ENCODE measurements at regions not wholly inside any gene's neighbourhood (a gene's known extent, or its start where the extent isn't known, plus 50 kb on each side); places are given as distances from the start of the nearest gene placed in this dataset.

GRCh38 chr11:131005829-131006228 lies 89.5 kb upstream of the SNX19 start:
- no peak for DNase-seq
- no peaks in the 10 kb centered on the region for H3K9me3 ChIP-seq (ENCODE audit: control insufficient read depth, low read depth, low read length)
- no peak overlapping the region for H3K4me3 ChIP-seq (ENCODE audit: low read length)
- 100% methylated on average over 2 of the region's 3 CpGs for WGBS (ENCODE audit: insufficient coverage, low lambda C conversion rate)
- no peaks in the 10 kb centered on the region for H3K4me1 ChIP-seq (ENCODE audit: control insufficient read depth, insufficient read depth, low read length)
- H3K27me3 ChIP-seq (ENCODE audit: control insufficient read depth, insufficient read depth, low read length), result no peaks in the 10 kb centered on the region
- no peaks in the 10 kb centered on the region for H3K36me3 ChIP-seq (ENCODE audit: control insufficient read depth, insufficient read depth, low read length)
- no peak overlapping the region for H3K27ac ChIP-seq (ENCODE audit: low read length)

- WGBS (ENCODE audit: insufficient coverage, low lambda C conversion rate), result no CpG with 5 or more reads among the region's 1 CpG
- Histone ChIP-seq H3K4me3 (ENCODE audit: low read length) (no peak overlapping the region), H3K9me3 (ENCODE audit: control insufficient read depth, low read depth, low read length) (no peaks in the 10 kb centered on the region), H3K27ac (ENCODE audit: low read length) (no peak overlapping the region), H3K27me3 (ENCODE audit: control insufficient read depth, insufficient read depth, low read length) (no peaks in the 10 kb centered on the region), H3K36me3 (ENCODE audit: control insufficient read depth, insufficient read depth, low read length) (no peaks in the 10 kb centered on the region), H3K4me1 (ENCODE audit: control insufficient read depth, insufficient read depth, low read length) (no peaks in the 10 kb centered on the region)
- DNase-seq, result no peak
Observed at GRCh38 chr11:131025020-131025419, 108.7 kb upstream of the SNX19 start.

- no CpG with 5 or more reads among the region's 7 CpGs for WGBS (ENCODE audit: insufficient coverage, low lambda C conversion rate)
- Histone ChIP-seq H3K36me3 (ENCODE audit: control insufficient read depth, insufficient read depth, low read length) (no peaks in the 10 kb centered on the region), H3K27ac (ENCODE audit: low read length) (no peak overlapping the region), H3K4me1 (ENCODE audit: control insufficient read depth, insufficient read depth, low read length) (no peaks in the 10 kb centered on the region), H3K9me3 (ENCODE audit: control insufficient read depth, low read depth, low read length) (no peaks in the 10 kb centered on the region), H3K27me3 (ENCODE audit: control insufficient read depth, insufficient read depth, low read length) (no peaks in the 10 kb centered on the region), H3K4me3 (ENCODE audit: low read length) (no peak overlapping the region)
- DNase-seq, result no peak
Observed at GRCh38 chr11:131025421-131026125, 109.3 kb upstream of the SNX19 start.

GRCh38 chr11:131027491-131027890 lies 111.2 kb upstream of the SNX19 start:
- Histone ChIP-seq H3K4me1 (ENCODE audit: control insufficient read depth, insufficient read depth, low read length) (no peaks in the 10 kb centered on the region), H3K27me3 (ENCODE audit: control insufficient read depth, insufficient read depth, low read length) (no peaks in the 10 kb centered on the region), H3K9me3 (ENCODE audit: control insufficient read depth, low read depth, low read length) (no peaks in the 10 kb centered on the region), H3K27ac (ENCODE audit: low read length) (no peak overlapping the region), H3K4me3 (ENCODE audit: low read length) (no peak overlapping the region), H3K36me3 (ENCODE audit: control insufficient read depth, insufficient read depth, low read length) (no peaks in the 10 kb centered on the region)
- WGBS (ENCODE audit: insufficient coverage, low lambda C conversion rate), result no CpG with 5 or more reads among the region's 2 CpGs
- DNase-seq, result no peak

- DNase-seq, result no peak
- no CpG with 5 or more reads among the region's 5 CpGs for WGBS (ENCODE audit: insufficient coverage, low lambda C conversion rate)
- Histone ChIP-seq H3K9me3 (ENCODE audit: control insufficient read depth, low read depth, low read length) (no peaks in the 10 kb centered on the region), H3K27ac (ENCODE audit: low read length) (no peak overlapping the region), H3K4me1 (ENCODE audit: control insufficient read depth, insufficient read depth, low read length) (no peaks in the 10 kb centered on the region), H3K27me3 (ENCODE audit: control insufficient read depth, insufficient read depth, low read length) (no peaks in the 10 kb centered on the region), H3K36me3 (ENCODE audit: control insufficient read depth, insufficient read depth, low read length) (no peaks in the 10 kb centered on the region), H3K4me3 (ENCODE audit: low read length) (no peak overlapping the region)
Observed at GRCh38 chr11:131033151-131033651, 116.9 kb upstream of the SNX19 start.

- H3K4me3 ChIP-seq (ENCODE audit: low read length), result no peak overlapping the region
- H3K9me3 ChIP-seq (ENCODE audit: control insufficient read depth, low read depth, low read length), result no peaks in the 10 kb centered on the region
- H3K27ac ChIP-seq (ENCODE audit: low read length), result no peak overlapping the region
- DNase-seq, result no peak
- WGBS (ENCODE audit: insufficient coverage, low lambda C conversion rate), result 89% methylated on average over 3 of the region's 5 CpGs
- no peaks in the 10 kb centered on the region for H3K27me3 ChIP-seq (ENCODE audit: control insufficient read depth, insufficient read depth, low read length)
- no peaks in the 10 kb centered on the region for H3K4me1 ChIP-seq (ENCODE audit: control insufficient read depth, insufficient read depth, low read length)
- no peaks in the 10 kb centered on the region for H3K36me3 ChIP-seq (ENCODE audit: control insufficient read depth, insufficient read depth, low read length)
Observed at GRCh38 chr11:131036514-131036913, 120.2 kb upstream of the SNX19 start.

- DNase-seq, result no peak
- 100% methylated on average over 1 of the region's 7 CpGs for WGBS (ENCODE audit: insufficient coverage, low lambda C conversion rate)
Observed at GRCh38 chr11:131037873-131038272, 121.6 kb upstream of the SNX19 start.

GRCh38 chr11:131038597-131038996 lies 122.3 kb upstream of the SNX19 start:
- no peaks in the 10 kb centered on the region for H3K36me3 ChIP-seq (ENCODE audit: control insufficient read depth, insufficient read depth, low read length)
- WGBS (ENCODE audit: insufficient coverage, low lambda C conversion rate), result no CpG with 5 or more reads among the region's 5 CpGs
- no peak overlapping the region for H3K4me3 ChIP-seq (ENCODE audit: low read length)
- no peak for DNase-seq
- H3K27ac ChIP-seq (ENCODE audit: low read length), result no peak overlapping the region
- H3K4me1 ChIP-seq (ENCODE audit: control insufficient read depth, insufficient read depth, low read length), result no peaks in the 10 kb centered on the region
- H3K9me3 ChIP-seq (ENCODE audit: control insufficient read depth, low read depth, low read length), result no peaks in the 10 kb centered on the region
- no peaks in the 10 kb centered on the region for H3K27me3 ChIP-seq (ENCODE audit: control insufficient read depth, insufficient read depth, low read length)

More at GRCh38 chr11:131037873-131038272, 121.6 kb upstream of the SNX19 start:
- Histone ChIP-seq H3K4me3 (ENCODE audit: low read length) (no peak overlapping the region), H3K36me3 (ENCODE audit: control insufficient read depth, insufficient read depth, low read length) (no peaks in the 10 kb centered on the region), H3K4me1 (ENCODE audit: control insufficient read depth, insufficient read depth, low read length) (no peaks in the 10 kb centered on the region), H3K27me3 (ENCODE audit: control insufficient read depth, insufficient read depth, low read length) (no peaks in the 10 kb centered on the region), H3K9me3 (ENCODE audit: control insufficient read depth, low read depth, low read length) (no peaks in the 10 kb centered on the region), H3K27ac (ENCODE audit: low read length) (no peak overlapping the region)

GRCh38 chr11:131041331-131042040 lies 125.2 kb upstream of the SNX19 start:
- Histone ChIP-seq H3K36me3 (ENCODE audit: control insufficient read depth, insufficient read depth, low read length) (no peaks in the 10 kb centered on the region), H3K4me1 (ENCODE audit: control insufficient read depth, insufficient read depth, low read length) (no peaks in the 10 kb centered on the region), H3K27ac (ENCODE audit: low read length) (no peak overlapping the region), H3K27me3 (ENCODE audit: control insufficient read depth, insufficient read depth, low read length) (no peaks in the 10 kb centered on the region), H3K4me3 (ENCODE audit: low read length) (no peak overlapping the region), H3K9me3 (ENCODE audit: control insufficient read depth, low read depth, low read length) (no peaks in the 10 kb centered on the region)
- 53% methylated on average over 4 of the region's 5 CpGs for WGBS (ENCODE audit: insufficient coverage, low lambda C conversion rate)
- no peak for DNase-seq

GRCh38 chr11:131042041-131042390 lies 125.7 kb upstream of the SNX19 start:
- no peak for DNase-seq
- 0% methylated on average over 1 of the region's 1 CpG for WGBS (ENCODE audit: insufficient coverage, low lambda C conversion rate)
- Histone ChIP-seq H3K27ac (ENCODE audit: low read length) (no peak overlapping the region), H3K36me3 (ENCODE audit: control insufficient read depth, insufficient read depth, low read length) (no peaks in the 10 kb centered on the region), H3K4me1 (ENCODE audit: control insufficient read depth, insufficient read depth, low read length) (no peaks in the 10 kb centered on the region), H3K4me3 (ENCODE audit: low read length) (no peak overlapping the region), H3K27me3 (ENCODE audit: control insufficient read depth, insufficient read depth, low read length) (no peaks in the 10 kb centered on the region), H3K9me3 (ENCODE audit: control insufficient read depth, low read depth, low read length) (no peaks in the 10 kb centered on the region)
